GM23338 (cell line): ENCODE measurements at regions not wholly inside any gene's neighbourhood (a gene's known extent, or its start where the extent isn't known, plus 50 kb on each side); places are given as distances from the start of the nearest gene placed in this dataset.

ENCODE experiments used
- ATAC-seq: fragments of 200-7000 bp; cut with Tn5 transposase; 3 replicates; pipeline ENCODE4 v1.9.1; 2020
- DNase-seq: peaks from one replicate; pipeline ENCODE4 v3.0.0-alpha.2; 2015; ENCODE audit warnings: low spot score
- H2AFZ ChIP-seq: fragments of 200-600 bp; sonication (generic); 2 replicates; pipeline ENCODE4 v1.8.0; 2016; ENCODE audit warnings: antibody characterized with exemption, mild to moderate bottlenecking, moderate library complexity
- H3F3A ChIP-seq: fragments of 200-600 bp; sonication (generic); replicated peaks from 2 replicates; pipeline ENCODE4 v1.8.0; 2017; ENCODE audit warnings: antibody characterized with exemption, mixed run types, low read depth
- H3K27ac ChIP-seq: fragments of 200-600 bp; sonication (generic); 2 replicates; pipeline ENCODE4 v1.6.1; 2016; ENCODE audit warnings: low read depth
- H3K27me3 ChIP-seq: fragments of 200-600 bp; sonication (generic); 2 replicates; pipeline ENCODE4 v1.8.0; 2016; ENCODE audit warnings: mild to moderate bottlenecking, mixed run types, moderate library complexity; ENCODE audit not compliant: insufficient read depth
- H3K36me3 ChIP-seq: fragments of 200-600 bp; sonication (generic); 2 replicates; pipeline ENCODE4 v1.8.0; 2016; ENCODE audit warnings: mild to moderate bottlenecking; ENCODE audit not compliant: insufficient read depth
- H3K4me1 ChIP-seq: fragments of 200-600 bp; sonication (generic); 2 replicates; pipeline ENCODE4 v1.8.0; 2016; ENCODE audit warnings: mild to moderate bottlenecking, moderate library complexity; ENCODE audit not compliant: insufficient read depth
- H3K4me2 ChIP-seq: fragments of 200-600 bp; sonication (generic); 2 replicates; pipeline ENCODE4 v1.7.1; 2017; ENCODE audit warnings: mixed run types
- H3K4me3 ChIP-seq: fragments of 200-600 bp; sonication (generic); 2 replicates; pipeline ENCODE4 v1.6.1; 2016; ENCODE audit warnings: mixed run types
- H3K79me2 ChIP-seq: fragments of 200-600 bp; sonication (generic); replicated peaks from 2 replicates; pipeline ENCODE4 v1.8.0; 2017; ENCODE audit warnings: mild to moderate bottlenecking; ENCODE audit not compliant: insufficient read depth
- H3K9me2 ChIP-seq: fragments of 200-600 bp; sonication (generic); 2 replicates; pipeline ENCODE4 v1.8.0; 2017; ENCODE audit not compliant: insufficient read depth
- H4K20me1 ChIP-seq: fragments of 200-600 bp; sonication (generic); replicated peaks from 2 replicates; pipeline ENCODE4 v1.8.0; 2017; ENCODE audit warnings: mild to moderate bottlenecking; ENCODE audit not compliant: insufficient read depth
- H3K27ac Mint-ChIP-seq: 2 replicates; pipeline ENCODE4 v1.8.0; 2020; ENCODE audit warnings: inconsistent platforms, mild to moderate bottlenecking, moderate library complexity, mixed read lengths
- H3K27me3 Mint-ChIP-seq: 3 replicates; pipeline ENCODE4 v1.8.0; 2022; ENCODE audit warnings: low read depth, mild to moderate bottlenecking, moderate library complexity, mixed read lengths, inconsistent platforms; ENCODE audit not compliant: insufficient read depth, poor library complexity
- H3K36me3 Mint-ChIP-seq: 3 replicates; pipeline ENCODE4 v1.8.0; 2021; ENCODE audit warnings: low read depth, mild to moderate bottlenecking, inconsistent platforms, moderate library complexity, mixed read lengths
- H3K4me1 Mint-ChIP-seq: 3 replicates; pipeline ENCODE4 v1.8.0; 2020; ENCODE audit warnings: mild to moderate bottlenecking, inconsistent platforms, mixed read lengths
- H3K4me3 Mint-ChIP-seq: 3 replicates; pipeline ENCODE4 v1.8.0; 2021; ENCODE audit warnings: moderate library complexity, mild to moderate bottlenecking, inconsistent platforms, mixed read lengths
- H3K9me3 Mint-ChIP-seq: 3 replicates; pipeline ENCODE4 v1.8.0; 2020; ENCODE audit warnings: moderate library complexity, mild to moderate bottlenecking, inconsistent platforms, mixed read lengths
- CREB1 ChIP-seq: fragments of 250-450 bp; sonication (Bioruptor Pico); IDR thresholded peaks from 2 replicates; pipeline ENCODE4 v1.5.0; 2020; ENCODE audit warnings: low read depth, mild to moderate bottlenecking, moderate library complexity
- CTCF ChIP-seq, 2 experiments: fragments of 200-600 bp in 1 of 2; sonication (generic) in 1 of 2; conservative IDR thresholded peaks; 2 replicates each; pipeline versions ENCODE4 v1.5.1 to v1.6.1; 2016 to 2017; ENCODE audit warnings: antibody characterized with exemption in 2 of 2, low read depth in 2 of 2, mild to moderate bottlenecking in 2 of 2, moderate library complexity in 1 of 2
- ETS1 ChIP-seq: IDR thresholded peaks from 2 replicates; pipeline ENCODE4 v1.6.1; 2016; ENCODE audit warnings: antibody characterized with exemption
- EZH2phosphoT487 ChIP-seq: fragments of 200-600 bp; sonication (generic); IDR thresholded peaks from one replicate; pipeline ENCODE4 v1.8.1; 2018; ENCODE audit warnings: antibody characterized with exemption; ENCODE audit not compliant: unreplicated experiment
- JUNB ChIP-seq: IDR thresholded peaks from one replicate; pipeline ENCODE4 v1.6.1; 2016; ENCODE audit warnings: antibody characterized with exemption; ENCODE audit not compliant: unreplicated experiment
- NANOG ChIP-seq: IDR thresholded peaks from 2 replicates; pipeline ENCODE4 v1.6.1; 2016; ENCODE audit warnings: antibody characterized with exemption, borderline replicate concordance
- POLR2AphosphoS5 ChIP-seq: IDR thresholded peaks from 2 replicates; pipeline ENCODE4 v1.6.1; 2016; ENCODE audit warnings: antibody characterized with exemption, low read depth
- STAT1 ChIP-seq: IDR thresholded peaks from one replicate; pipeline ENCODE4 v1.6.1; 2016; ENCODE audit warnings: antibody characterized with exemption; ENCODE audit not compliant: unreplicated experiment
- ZNF114 ChIP-seq: fragments of 250-450 bp; sonication (Bioruptor Pico); IDR thresholded peaks from 2 replicates; pipeline ENCODE4 v1.5.0; 2020; ENCODE audit warnings: mild to moderate bottlenecking, moderate library complexity
- ZNF462 ChIP-seq: fragments of 250-450 bp; sonication (Bioruptor Pico); IDR thresholded peaks from 2 replicates; pipeline ENCODE4 v1.5.0; 2020; ENCODE audit warnings: mild to moderate bottlenecking, moderate library complexity

GRCh38 chr3:99175276-99175812 is 273.8 kb upstream of the DCBLD2 start:
- Histone ChIP-seq H3K4me1 (no peaks in the 10 kb centered on the region), H3K36me3 (no peaks in the 10 kb centered on the region), H3F3A (no peaks in the 10 kb centered on the region), H4K20me1 (no peaks in the 10 kb centered on the region), H3K4me3 (no peak overlapping the region), H3K27me3 (no peaks in the 10 kb centered on the region), H2AFZ (no peak overlapping the region), H3K9me2 (no peaks in the 10 kb centered on the region), H3K4me2 (no peak overlapping the region), H3K79me2 (no peaks in the 10 kb centered on the region), H3K27ac (no peak overlapping the region)
- H3K4me1 Mint-ChIP-seq: no peaks in the 10 kb centered on the region
- TF ChIP-seq STAT1: no peak
- no peak for TF ChIP-seq POLR2AphosphoS5
- TF ChIP-seq EZH2phosphoT487: no peak
- TF ChIP-seq CREB1: no peak
- TF ChIP-seq CTCF (conservative IDR thresholded peaks at IDR 0.05; ENCODE audit: low read depth in 2 of 2): no peak
- TF ChIP-seq NANOG: no peak
- TF ChIP-seq ETS1: no peak
- TF ChIP-seq ZNF114: no peak
- no peak for TF ChIP-seq JUNB
- TF ChIP-seq ZNF462 (CRISPR knock-in tag): no peak
- ATAC-seq: no peak
- no peaks in the 10 kb centered on the region for H3K27me3 Mint-ChIP-seq
- H3K36me3 Mint-ChIP-seq: no peaks in the 10 kb centered on the region; the same call in 2 of the 3 replicates
- no peak overlapping the region for H3K4me3 Mint-ChIP-seq
- H3K27ac Mint-ChIP-seq: no peak overlapping the region
- H3K9me3 Mint-ChIP-seq: no peaks in the 10 kb centered on the region
- DNase-seq: no peak
